Right atrium auricular region (tissue), 2 donors: ENCODE measurements at regions not wholly inside any gene's neighbourhood (a gene's known extent, or its start where the extent isn't known, plus 50 kb on each side); places are given as distances from the start of the nearest gene placed in this dataset.

Experiments
- DNase-seq: peaks from one replicate; pipeline ENCODE4 v3.0.0-alpha.2; 2019; ENCODE audit warnings: low spot score
- H3K27ac ChIP-seq, 2 donors: fragments of 200-600 bp; sonication (generic); 1 replicate in 1 of 2; 2 replicates in 1 of 2; pipeline ENCODE4 v1.5.1; 2016 to 2019
- H3K27me3 ChIP-seq, 2 donors: fragments of 200-600 bp; sonication (generic); one replicate each; pipeline versions ENCODE4 v1.5.1 to v1.6.0; 2017 to 2019
- H3K36me3 ChIP-seq: fragments of 200-600 bp; sonication (generic); one replicate; pipeline ENCODE4 v1.5.1; 2016
- H3K4me1 ChIP-seq, 2 donors: fragments of 200-600 bp; sonication (generic); one replicate each; pipeline versions ENCODE4 v1.5.1 to v1.6.0; 2017 to 2019
- H3K4me3 ChIP-seq, 2 donors: fragments of 200-600 bp; sonication (generic); 1 replicate in 1 of 2; 2 replicates in 1 of 2; pipeline ENCODE4 v1.5.1; 2017 to 2019; ENCODE audit warnings: mild to moderate bottlenecking in 1 of 2, moderate library complexity in 1 of 2
- H3K9me3 ChIP-seq, 2 donors: fragments of 200-600 bp; sonication (generic); one replicate each; pipeline ENCODE4 v1.5.1; 2019
- CTCF ChIP-seq, 2 donors: fragments of 200-600 bp; sonication (generic); IDR thresholded peaks; one replicate each; pipeline ENCODE4 v1.5.1; 2019; ENCODE audit warnings: antibody characterized with exemption in 2 of 2

- H3K27me3 ChIP-seq: no peaks in the 10 kb centered on the region
- DNase-seq: no peak
- H3K36me3 ChIP-seq: no peaks in the 10 kb centered on the region
- H3K4me1 ChIP-seq: no peaks in the 10 kb centered on the region
- no peak overlapping the region for H3K27ac ChIP-seq
- no peak overlapping the region for H3K4me3 ChIP-seq
- no peak for TF ChIP-seq CTCF (IDR thresholded peaks at IDR 0.05)
- H3K9me3 ChIP-seq: no peaks in the 10 kb centered on the region
Measured at GRCh38 chr4:146072376-146072775, 103.1 kb upstream of the LSM6 start.

- Histone ChIP-seq H3K9me3 (no peaks in the 10 kb centered on the region), H3K27me3 (no peaks in the 10 kb centered on the region), H3K27ac (no peak overlapping the region), H3K36me3 (no peaks in the 10 kb centered on the region), H3K4me3 (no peak overlapping the region), H3K4me1 (no peaks in the 10 kb centered on the region)
- DNase-seq: no peak
- no peak for TF ChIP-seq CTCF (IDR thresholded peaks at IDR 0.05)
Measured at GRCh38 chr4:146071390-146071789, 104.1 kb upstream of the LSM6 start.

- TF ChIP-seq CTCF (IDR thresholded peaks at IDR 0.05): no peak
- Histone ChIP-seq H3K4me1 (no peaks in the 10 kb centered on the region), H3K9me3 (no peaks in the 10 kb centered on the region), H3K4me3 (no peak overlapping the region), H3K27me3 (no peaks in the 10 kb centered on the region), H3K27ac (no peak overlapping the region), H3K36me3 (no peaks in the 10 kb centered on the region)
- DNase-seq: no peak
Measured at GRCh38 chr4:146063143-146063542, 112.4 kb upstream of the LSM6 start.

- Histone ChIP-seq H3K36me3 (no peaks in the 10 kb centered on the region), H3K27me3 (no peaks in the 10 kb centered on the region), H3K27ac (no peak overlapping the region), H3K4me3 (no peak overlapping the region), H3K4me1 (no peaks in the 10 kb centered on the region), H3K9me3 (no peaks in the 10 kb centered on the region)
- no peak for DNase-seq
- no peak for TF ChIP-seq CTCF (IDR thresholded peaks at IDR 0.05)
Measured at GRCh38 chr4:146062340-146062739, 113.2 kb upstream of the LSM6 start.

- H3K4me1 ChIP-seq: no peaks in the 10 kb centered on the region
- no peak overlapping the region for H3K27ac ChIP-seq
- no peak for DNase-seq
- H3K36me3 ChIP-seq: no peaks in the 10 kb centered on the region
- no peak overlapping the region for H3K4me3 ChIP-seq
- TF ChIP-seq CTCF (IDR thresholded peaks at IDR 0.05): no peak
- no peaks in the 10 kb centered on the region for H3K9me3 ChIP-seq
- no peaks in the 10 kb centered on the region for H3K27me3 ChIP-seq
Measured at GRCh38 chr4:146061610-146062334, 113.7 kb upstream of the LSM6 start.

GRCh38 chr4:146059865-146060264 lies 115.7 kb upstream of the LSM6 start:
- H3K4me3 ChIP-seq: no peak overlapping the region
- no peak for DNase-seq
- no peak for TF ChIP-seq CTCF (IDR thresholded peaks at IDR 0.05)
- no peaks in the 10 kb centered on the region for H3K9me3 ChIP-seq
- no peaks in the 10 kb centered on the region for H3K36me3 ChIP-seq
- H3K27ac ChIP-seq: no peak overlapping the region
- no peaks in the 10 kb centered on the region for H3K27me3 ChIP-seq
- no peaks in the 10 kb centered on the region for H3K4me1 ChIP-seq
